ENCODE measurements at regions not wholly inside any gene's neighbourhood (a gene's known extent, or its start where the extent isn't known, plus 50 kb on each side); places are given as distances from the start of the nearest gene placed in this dataset.

DNA sequence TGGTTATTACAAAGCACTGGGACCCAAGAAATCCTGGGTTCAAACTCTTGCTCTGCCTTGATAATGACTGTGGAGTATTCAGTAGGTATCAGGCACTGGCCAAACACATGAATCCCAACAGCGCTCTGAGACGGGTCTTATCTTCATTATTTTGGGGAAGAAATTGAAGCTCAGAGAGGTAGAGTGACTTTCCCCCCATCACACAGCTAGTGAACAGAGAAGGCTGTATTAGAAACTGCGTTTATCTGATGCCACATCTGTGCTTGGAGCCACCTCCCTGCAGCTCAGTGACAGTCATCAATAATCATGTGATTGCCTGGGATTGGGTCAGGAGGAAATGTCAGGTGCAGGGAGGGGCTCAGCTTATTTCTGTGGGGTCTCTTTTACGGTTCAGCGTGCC, 225.4 kb upstream of the LHX5 start:
- Histone ChIP-seq H3K4me1 (peaks cover 0 to 5% (median 0%) of the 10 kb centered on the region in 4 donors), H3K36me3 (no peaks in the 10 kb centered on the region), H3K4me3 (no peak overlapping the region), H3K9me3 (no peaks in the 10 kb centered on the region), H3K27ac (replicated peaks in 1 of 4) (no peak overlapping the region), H3K27me3 (peaks cover 0 to 82% (median 0%) of the 10 kb centered on the region in 4 donors)
- no peak for TF ChIP-seq POLR2AphosphoS5 (IDR thresholded peaks at IDR 0.05)
- no peak for TF ChIP-seq POLR2A (IDR thresholded peaks at IDR 0.05; ENCODE audit: low read depth)
- no peak for TF ChIP-seq EP300 (IDR thresholded peaks at IDR 0.05)
- TF ChIP-seq, protein P1, sequence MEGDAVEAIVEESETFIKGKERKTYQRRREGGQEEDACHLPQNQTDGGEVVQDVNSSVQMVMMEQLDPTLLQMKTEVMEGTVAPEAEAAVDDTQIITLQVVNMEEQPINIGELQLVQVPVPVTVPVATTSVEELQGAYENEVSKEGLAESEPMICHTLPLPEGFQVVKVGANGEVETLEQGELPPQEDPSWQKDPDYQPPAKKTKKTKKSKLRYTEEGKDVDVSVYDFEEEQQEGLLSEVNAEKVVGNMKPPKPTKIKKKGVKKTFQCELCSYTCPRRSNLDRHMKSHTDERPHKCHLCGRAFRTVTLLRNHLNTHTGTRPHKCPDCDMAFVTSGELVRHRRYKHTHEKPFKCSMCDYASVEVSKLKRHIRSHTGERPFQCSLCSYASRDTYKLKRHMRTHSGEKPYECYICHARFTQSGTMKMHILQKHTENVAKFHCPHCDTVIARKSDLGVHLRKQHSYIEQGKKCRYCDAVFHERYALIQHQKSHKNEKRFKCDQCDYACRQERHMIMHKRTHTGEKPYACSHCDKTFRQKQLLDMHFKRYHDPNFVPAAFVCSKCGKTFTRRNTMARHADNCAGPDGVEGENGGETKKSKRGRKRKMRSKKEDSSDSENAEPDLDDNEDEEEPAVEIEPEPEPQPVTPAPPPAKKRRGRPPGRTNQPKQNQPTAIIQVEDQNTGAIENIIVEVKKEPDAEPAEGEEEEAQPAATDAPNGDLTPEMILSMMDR (IDR thresholded peaks at IDR 0.05), result no peak
- WGBS, result 76% methylated on average over 3 of the region's 5 CpGs
- intact Hi-C loops (cut with DNase I), result no loop called here
- DNase-seq (ENCODE audit: extremely low spot score), result no peak

DNA sequence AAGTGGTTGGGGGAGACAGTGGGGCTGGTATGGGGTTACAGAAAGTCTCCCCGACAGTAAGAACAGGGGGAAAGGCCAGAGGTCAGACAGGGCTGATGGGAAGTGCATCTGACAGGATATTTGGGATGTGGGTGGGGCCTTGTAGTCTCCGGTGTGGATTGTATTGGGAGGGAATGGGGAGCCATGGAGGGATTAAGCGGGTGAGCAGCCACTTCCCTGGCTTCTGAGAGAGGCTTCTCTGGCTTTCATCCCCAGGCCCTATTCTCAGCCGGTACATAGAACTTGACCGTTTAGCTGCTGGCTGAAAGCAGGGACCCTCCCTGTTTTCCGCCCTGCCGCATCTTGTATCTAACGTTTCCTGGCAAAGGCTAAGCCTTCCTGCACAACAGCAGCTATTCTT, 222.0 kb upstream of the LHX5 start:
- Histone ChIP-seq H3K36me3 (no peaks in the 10 kb centered on the region), H3K27me3 (peaks cover 0 to 78% (median 0%) of the 10 kb centered on the region in 4 donors), H3K27ac (replicated peaks in 1 of 4) (no peak overlapping the region), H3K4me1 (peaks cover 0 to 5% (median 0%) of the 10 kb centered on the region in 4 donors), H3K4me3 (no peak overlapping the region), H3K9me3 (no peaks in the 10 kb centered on the region)
- intact Hi-C loops (cut with DNase I), result no loop called here
- DNase-seq (ENCODE audit: extremely low spot score), result no peak
- TF ChIP-seq EP300 (IDR thresholded peaks at IDR 0.05), result no peak
- TF ChIP-seq, protein P1 (IDR thresholded peaks at IDR 0.05), result no peak
- TF ChIP-seq POLR2AphosphoS5 (IDR thresholded peaks at IDR 0.05), result no peak
- no peak for TF ChIP-seq POLR2A (IDR thresholded peaks at IDR 0.05; ENCODE audit: low read depth)
- 72% methylated on average over 8 of the region's 8 CpGs for WGBS

DNA sequence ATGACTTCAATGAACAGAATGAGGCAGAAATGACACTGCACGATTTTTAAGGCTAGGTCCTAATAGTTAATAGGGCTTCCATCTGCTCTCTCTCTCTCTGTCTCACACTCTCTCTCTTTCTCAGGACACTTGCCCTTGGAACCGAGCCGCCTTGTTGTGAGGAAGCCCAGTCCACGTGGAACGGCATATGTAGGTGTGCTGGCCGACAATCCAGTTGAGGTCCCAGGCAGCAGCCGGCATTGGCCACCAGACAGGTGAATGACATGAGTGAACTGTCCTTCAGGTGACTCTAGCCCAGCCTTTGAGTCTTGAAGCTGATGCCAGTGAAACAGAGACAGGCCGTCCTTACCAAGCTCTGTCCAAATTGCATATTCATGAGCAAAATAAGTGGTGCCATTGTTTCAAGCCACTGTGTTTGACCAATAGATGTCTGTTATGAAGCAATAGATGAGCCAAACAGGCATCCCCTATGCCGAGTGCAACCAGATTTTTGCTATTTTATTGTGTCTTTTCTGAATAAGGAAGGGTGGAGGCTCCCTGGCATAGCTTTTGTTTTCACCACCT, 217.5 kb upstream of the LHX5 start:
- 89% methylated on average over 9 of the region's 9 CpGs for WGBS
- H3K9me3 ChIP-seq, result no peaks in the 10 kb centered on the region
- DNase-seq (ENCODE audit: extremely low spot score), result no peak
- no peak overlapping the region for H3K27ac ChIP-seq (replicated peaks in 1 of 4)
- peaks cover 0 to 69% (median 0%) of the 10 kb centered on the region in 4 donors for H3K27me3 ChIP-seq
- no peaks in the 10 kb centered on the region for H3K4me1 ChIP-seq
- no peak overlapping the region for H3K4me3 ChIP-seq
- H3K36me3 ChIP-seq, result no peaks in the 10 kb centered on the region
- TF ChIP-seq EP300 (IDR thresholded peaks at IDR 0.05), result no peak
- TF ChIP-seq, protein P1 (IDR thresholded peaks at IDR 0.05), result no peak
- TF ChIP-seq POLR2AphosphoS5 (IDR thresholded peaks at IDR 0.05), result no peak
- no peak for TF ChIP-seq POLR2A (IDR thresholded peaks at IDR 0.05; ENCODE audit: low read depth)
- intact Hi-C loops (cut with DNase I), result no loop called here

DNA sequence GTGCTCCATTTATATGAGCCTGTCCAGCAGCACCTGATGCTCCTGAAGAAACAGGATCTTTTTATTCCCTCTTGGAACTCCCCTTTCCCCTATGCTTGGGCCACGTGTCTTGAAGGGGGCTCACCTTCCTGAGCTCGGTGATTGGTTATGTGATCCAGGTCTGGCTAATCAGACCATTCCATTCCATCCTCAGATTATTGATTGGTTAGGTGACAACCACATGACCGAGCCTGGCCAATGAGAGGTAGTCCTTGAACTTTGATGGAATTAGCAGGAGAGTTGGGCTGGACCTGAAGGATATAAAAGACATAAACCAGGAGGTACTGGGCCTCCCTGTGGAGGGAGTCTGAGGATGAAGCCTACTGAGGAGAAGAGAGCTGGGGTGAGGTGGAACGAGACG, 216.6 kb upstream of the LHX5 start:
- Histone ChIP-seq H3K9me3 (no peaks in the 10 kb centered on the region), H3K36me3 (no peaks in the 10 kb centered on the region), H3K27me3 (peaks cover 0 to 69% (median 0%) of the 10 kb centered on the region in 4 donors), H3K4me3 (no peak overlapping the region), H3K27ac (replicated peaks in 1 of 4) (no peak overlapping the region), H3K4me1 (no peaks in the 10 kb centered on the region)
- intact Hi-C loops (cut with DNase I), result no loop called here
- no peak for TF ChIP-seq EP300 (IDR thresholded peaks at IDR 0.05)
- no peak for TF ChIP-seq POLR2AphosphoS5 (IDR thresholded peaks at IDR 0.05)
- no peak for TF ChIP-seq POLR2A (IDR thresholded peaks at IDR 0.05; ENCODE audit: low read depth)
- TF ChIP-seq, protein P1 (IDR thresholded peaks at IDR 0.05), result no peak
- 72% methylated on average over 5 of the region's 5 CpGs for WGBS
- no peak for DNase-seq (ENCODE audit: extremely low spot score)

Data from esophagus muscularis mucosa (tissue), 4 donors.